ENCODE measurements at regions not wholly inside any gene's neighbourhood (a gene's known extent, or its start where the extent isn't known, plus 50 kb on each side); places are given as distances from the start of the nearest gene placed in this dataset.

DNA sequence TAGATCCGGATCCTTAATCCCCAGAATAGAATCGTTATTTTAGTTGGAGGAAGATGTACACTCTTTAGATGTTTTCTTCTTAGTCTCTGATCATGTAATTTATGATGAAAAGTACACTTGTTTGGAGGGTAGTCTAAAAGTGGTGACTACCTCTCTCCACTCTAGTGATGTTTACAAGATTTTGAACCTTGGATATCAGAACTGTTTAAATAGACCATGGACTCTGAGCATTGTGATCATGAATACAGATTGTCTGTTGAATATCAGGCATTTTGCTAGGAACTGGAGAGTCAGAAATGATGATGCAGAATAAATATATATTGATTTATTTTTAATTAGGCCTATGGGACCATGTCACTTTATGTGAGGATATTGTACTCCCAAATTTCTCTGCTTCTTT is 706.3 kb upstream of the WWC1 start:
- TF ChIP-seq, protein P1, sequence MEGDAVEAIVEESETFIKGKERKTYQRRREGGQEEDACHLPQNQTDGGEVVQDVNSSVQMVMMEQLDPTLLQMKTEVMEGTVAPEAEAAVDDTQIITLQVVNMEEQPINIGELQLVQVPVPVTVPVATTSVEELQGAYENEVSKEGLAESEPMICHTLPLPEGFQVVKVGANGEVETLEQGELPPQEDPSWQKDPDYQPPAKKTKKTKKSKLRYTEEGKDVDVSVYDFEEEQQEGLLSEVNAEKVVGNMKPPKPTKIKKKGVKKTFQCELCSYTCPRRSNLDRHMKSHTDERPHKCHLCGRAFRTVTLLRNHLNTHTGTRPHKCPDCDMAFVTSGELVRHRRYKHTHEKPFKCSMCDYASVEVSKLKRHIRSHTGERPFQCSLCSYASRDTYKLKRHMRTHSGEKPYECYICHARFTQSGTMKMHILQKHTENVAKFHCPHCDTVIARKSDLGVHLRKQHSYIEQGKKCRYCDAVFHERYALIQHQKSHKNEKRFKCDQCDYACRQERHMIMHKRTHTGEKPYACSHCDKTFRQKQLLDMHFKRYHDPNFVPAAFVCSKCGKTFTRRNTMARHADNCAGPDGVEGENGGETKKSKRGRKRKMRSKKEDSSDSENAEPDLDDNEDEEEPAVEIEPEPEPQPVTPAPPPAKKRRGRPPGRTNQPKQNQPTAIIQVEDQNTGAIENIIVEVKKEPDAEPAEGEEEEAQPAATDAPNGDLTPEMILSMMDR (IDR thresholded peaks at IDR 0.05; ENCODE audit: poor library complexity), result no peak
- TF ChIP-seq EZH2 (IDR thresholded peaks at IDR 0.05; ENCODE audit: borderline replicate concordance), result no peak
- TF ChIP-seq EZH2phosphoT487 (IDR thresholded peaks at IDR 0.05; ENCODE audit: low read depth, severe bottlenecking, unreplicated experiment), result no peak
- no peak overlapping the region for H3K27ac ChIP-seq
- no peak overlapping the region for H3K4me3 ChIP-seq
- H3K9me3 ChIP-seq (ENCODE audit: low read depth), result no peaks in the 10 kb centered on the region
- no peak overlapping the region for H2AFZ ChIP-seq
- H3K79me2 ChIP-seq, result no peaks in the 10 kb centered on the region
- no peaks in the 10 kb centered on the region for H3K4me1 ChIP-seq (ENCODE audit: insufficient read depth)
- no peaks in the 10 kb centered on the region for H3K9me2 ChIP-seq (replicated peaks; ENCODE audit: insufficient read depth)
- H3K27me3 ChIP-seq, result no peaks in the 10 kb centered on the region
- H3K36me3 ChIP-seq (replicated peaks; ENCODE audit: insufficient read depth, low read depth), result no peaks in the 10 kb centered on the region
- DNase-seq (ENCODE audit: low spot score), result no peak
- WGBS (ENCODE audit: low lambda C conversion rate, missing lambda C conversion rate), result 91% methylated on average over 2 of the region's 2 CpGs
- no peaks in the 10 kb centered on the region for H4K20me1 ChIP-seq (ENCODE audit: insufficient read depth, poor library complexity, severe bottlenecking)
- no peak overlapping the region for H3K4me2 ChIP-seq

DNA sequence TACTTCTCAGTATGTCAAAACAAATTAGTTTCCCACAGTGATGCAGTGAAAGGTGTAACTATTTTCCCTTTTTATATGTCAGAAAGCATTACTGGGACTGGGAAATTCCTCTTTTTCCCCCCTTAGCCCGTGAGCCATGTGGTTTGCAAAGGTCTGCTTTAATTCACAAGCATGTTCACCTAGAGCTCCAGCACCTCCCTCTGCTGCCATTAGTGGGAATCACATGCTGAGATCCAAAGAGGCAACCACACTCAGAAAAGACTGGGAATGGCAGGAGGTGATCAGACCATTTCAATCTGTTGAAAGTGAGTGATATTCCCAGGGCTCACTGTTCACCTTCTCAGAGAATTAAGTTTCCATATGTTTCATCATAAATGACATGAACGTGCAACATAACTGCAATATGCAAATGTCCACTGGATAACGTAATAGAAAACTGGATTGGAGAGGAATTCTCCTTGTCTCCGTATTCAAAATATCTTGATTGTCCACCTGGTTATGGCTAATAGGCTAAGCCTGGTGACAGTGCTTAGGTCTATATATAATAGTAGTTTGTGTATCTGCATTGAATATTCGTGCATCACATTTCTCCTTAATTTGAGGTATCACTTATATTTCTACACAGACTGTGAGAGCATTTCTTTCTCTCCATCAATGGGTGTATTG is 703.5 kb upstream of the WWC1 start:
- Histone ChIP-seq H2AFZ (no peak overlapping the region), H3K4me3 (no peak overlapping the region), H3K9me3 (ENCODE audit: low read depth) (no peaks in the 10 kb centered on the region), H3K36me3 (replicated peaks; ENCODE audit: insufficient read depth, low read depth) (no peaks in the 10 kb centered on the region), H4K20me1 (ENCODE audit: insufficient read depth, poor library complexity, severe bottlenecking) (no peaks in the 10 kb centered on the region), H3K9me2 (replicated peaks; ENCODE audit: insufficient read depth) (no peaks in the 10 kb centered on the region), H3K4me1 (ENCODE audit: insufficient read depth) (no peaks in the 10 kb centered on the region), H3K79me2 (no peaks in the 10 kb centered on the region), H3K27ac (no peak overlapping the region), H3K4me2 (no peak overlapping the region), H3K27me3 (no peaks in the 10 kb centered on the region)
- 64% methylated on average over 5 of the region's 5 CpGs for WGBS (ENCODE audit: low lambda C conversion rate, missing lambda C conversion rate)
- no peak for TF ChIP-seq EZH2phosphoT487 (IDR thresholded peaks at IDR 0.05; ENCODE audit: low read depth, severe bottlenecking, unreplicated experiment)
- TF ChIP-seq, protein P1 (IDR thresholded peaks at IDR 0.05; ENCODE audit: poor library complexity), result peak; percentile 52
- peak; percentile 57 for DNase-seq (ENCODE audit: low spot score)

DNA sequence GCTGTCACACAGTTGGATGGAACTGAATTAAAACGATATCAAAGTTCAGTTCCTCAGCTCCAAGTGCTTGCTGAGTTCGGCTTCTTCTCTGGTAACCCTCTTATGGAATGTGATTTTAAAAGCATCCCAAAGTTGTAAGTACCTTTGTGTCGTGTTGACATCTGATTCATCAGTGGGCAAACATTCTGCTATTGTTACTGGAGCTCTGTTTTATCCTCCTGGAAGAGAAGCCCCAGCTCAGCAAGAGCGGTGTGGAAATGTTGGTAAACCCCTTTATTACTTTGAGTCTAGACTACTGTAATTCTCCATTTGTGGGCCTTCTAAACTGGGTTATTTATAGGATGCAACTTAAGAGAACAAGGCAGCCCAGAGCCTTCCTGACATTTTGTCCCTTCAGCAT is 699.3 kb upstream of the WWC1 start:
- Histone ChIP-seq H3K27me3 (no peaks in the 10 kb centered on the region), H3K27ac (no peak overlapping the region), H3K4me3 (no peak overlapping the region), H4K20me1 (ENCODE audit: insufficient read depth, poor library complexity, severe bottlenecking) (no peaks in the 10 kb centered on the region), H3K9me3 (ENCODE audit: low read depth) (no peaks in the 10 kb centered on the region), H3K36me3 (replicated peaks; ENCODE audit: insufficient read depth, low read depth) (no peaks in the 10 kb centered on the region), H2AFZ (no peak overlapping the region), H3K9me2 (replicated peaks; ENCODE audit: insufficient read depth) (no peaks in the 10 kb centered on the region), H3K4me2 (no peak overlapping the region), H3K4me1 (ENCODE audit: insufficient read depth) (no peaks in the 10 kb centered on the region), H3K79me2 (no peaks in the 10 kb centered on the region)
- TF ChIP-seq EZH2phosphoT487 (IDR thresholded peaks at IDR 0.05; ENCODE audit: low read depth, severe bottlenecking, unreplicated experiment), result no peak
- WGBS (ENCODE audit: low lambda C conversion rate, missing lambda C conversion rate), result 74% methylated on average over 4 of the region's 4 CpGs
- DNase-seq (ENCODE audit: low spot score), result no peak

DNA sequence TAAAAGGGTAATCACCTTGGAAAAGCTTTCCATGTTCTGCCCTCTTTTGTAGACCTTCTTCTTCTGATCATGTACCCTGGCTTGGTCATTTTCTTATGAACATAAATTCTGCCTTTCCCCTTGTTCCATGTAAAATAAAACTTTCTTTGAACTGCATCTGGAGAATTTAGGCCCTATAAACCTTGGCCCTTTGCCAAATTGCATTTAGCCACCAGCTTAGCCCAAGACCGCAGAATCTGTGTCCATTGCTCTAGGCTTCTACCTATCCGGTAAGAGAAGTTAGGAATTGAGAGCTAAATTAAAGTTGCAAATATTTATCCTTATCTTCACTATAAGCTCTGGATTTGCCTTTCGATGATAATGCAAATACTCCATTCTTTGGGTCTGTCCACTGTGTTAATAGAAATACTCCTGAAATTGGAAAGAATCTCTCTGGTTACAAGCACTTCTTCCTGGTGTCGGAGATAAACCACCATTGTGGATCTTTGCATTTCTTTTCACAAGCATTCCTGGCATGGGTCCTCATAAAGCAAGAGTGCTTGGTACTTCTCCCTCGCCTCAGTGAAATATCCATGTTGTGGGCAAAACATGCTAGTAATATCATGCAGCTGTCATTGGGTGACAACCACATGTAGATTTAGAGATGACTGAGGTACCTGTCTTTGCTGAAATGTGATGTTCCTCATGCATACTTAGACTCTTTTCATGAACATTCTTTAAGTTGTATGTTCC is 698.0 kb upstream of the WWC1 start:
- no peaks in the 10 kb centered on the region for H3K4me1 ChIP-seq (ENCODE audit: insufficient read depth)

More for the DNA sequence above, 698.0 kb upstream of the WWC1 start:
- no peak overlapping the region for H3K27ac ChIP-seq
- H3K4me2 ChIP-seq, result no peak overlapping the region
- H3K9me2 ChIP-seq (replicated peaks; ENCODE audit: insufficient read depth), result no peaks in the 10 kb centered on the region
- no peaks in the 10 kb centered on the region for H3K27me3 ChIP-seq
- no peaks in the 10 kb centered on the region for H4K20me1 ChIP-seq (ENCODE audit: insufficient read depth, poor library complexity, severe bottlenecking)
- H2AFZ ChIP-seq, result no peak overlapping the region
- H3K9me3 ChIP-seq (ENCODE audit: low read depth), result no peaks in the 10 kb centered on the region
- 65% methylated on average over 5 of the region's 5 CpGs for WGBS (ENCODE audit: low lambda C conversion rate, missing lambda C conversion rate)
- no peak overlapping the region for H3K4me3 ChIP-seq
- H3K36me3 ChIP-seq (replicated peaks; ENCODE audit: insufficient read depth, low read depth), result no peaks in the 10 kb centered on the region
- no peaks in the 10 kb centered on the region for H3K79me2 ChIP-seq
- TF ChIP-seq EZH2 (IDR thresholded peaks at IDR 0.05; ENCODE audit: borderline replicate concordance) (no peak), EZH2phosphoT487 (IDR thresholded peaks at IDR 0.05; ENCODE audit: low read depth, severe bottlenecking, unreplicated experiment) (no peak)
- TF ChIP-seq, protein P1 (IDR thresholded peaks at IDR 0.05; ENCODE audit: poor library complexity), result no peak
- DNase-seq (ENCODE audit: low spot score), result no peak

Measured in hepatocyte (in vitro differentiated cells).